ENCODE measurements at regions not wholly inside any gene's neighbourhood (a gene's known extent, or its start where the extent isn't known, plus 50 kb on each side); places are given as distances from the start of the nearest gene placed in this dataset.

GRCh38 chr2:134078354-134078753, 175.5 kb upstream of the MGAT5 start:
- no peak for DNase-seq (ENCODE audit: low read depth in 2 of 2)

DNA sequence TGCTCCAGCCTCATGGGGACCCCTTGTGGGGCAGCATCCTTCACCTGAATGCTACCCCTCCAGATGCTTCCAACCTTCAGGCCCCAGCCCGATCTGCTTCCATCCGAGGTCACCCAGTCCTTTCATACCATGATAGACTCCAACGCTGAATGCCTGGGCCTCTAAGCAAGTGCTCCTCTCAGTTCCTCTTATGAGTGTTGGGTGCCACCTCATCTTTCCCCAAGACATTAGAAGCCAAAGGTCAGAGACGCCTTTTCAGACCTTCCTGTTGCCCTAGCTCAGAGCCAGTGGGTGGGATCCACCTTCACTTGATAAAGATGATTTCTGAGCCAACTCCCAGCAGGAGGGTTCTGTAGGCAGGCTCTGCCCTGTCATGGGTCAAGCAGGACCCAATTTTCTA, 174.5 kb upstream of the MGAT5 start:
- DNase-seq (ENCODE audit: low read depth in 2 of 2) = no peak

DNA sequence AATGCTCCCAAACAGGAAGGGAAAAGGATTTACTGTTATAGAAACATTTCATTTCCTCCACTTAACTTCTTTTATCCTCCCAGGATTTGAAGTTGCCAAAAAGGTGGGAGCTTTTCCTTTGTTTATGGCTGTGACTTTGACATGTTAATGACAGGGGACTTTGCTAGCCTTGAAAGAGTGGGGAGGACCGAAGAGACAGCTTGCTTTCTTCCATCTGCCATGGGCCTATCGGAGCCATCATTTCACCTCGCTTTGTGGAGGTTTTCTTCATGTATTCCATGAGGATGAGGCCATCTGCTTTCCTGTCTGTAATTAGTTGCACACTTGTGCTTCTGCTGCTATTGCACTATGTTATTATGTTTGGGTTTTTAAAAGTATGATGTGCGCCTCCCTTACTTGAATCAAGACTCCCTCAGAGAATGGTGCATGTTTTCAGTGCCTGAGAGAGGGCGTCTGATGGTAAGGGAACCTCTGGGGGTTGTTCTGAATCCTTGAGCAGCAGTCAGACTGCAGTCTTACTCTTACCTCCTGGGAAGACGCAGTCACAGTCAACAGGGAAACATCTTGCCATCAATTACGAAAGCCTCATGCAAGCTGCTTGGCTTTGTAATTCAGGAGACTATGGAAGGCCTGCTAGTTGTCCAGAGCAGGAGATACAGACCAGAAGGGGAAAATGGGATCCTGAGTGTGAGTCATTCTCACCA, 173.3 kb upstream of the MGAT5 start:
- DNase-seq (ENCODE audit: low read depth in 2 of 2) = no peak

DNA sequence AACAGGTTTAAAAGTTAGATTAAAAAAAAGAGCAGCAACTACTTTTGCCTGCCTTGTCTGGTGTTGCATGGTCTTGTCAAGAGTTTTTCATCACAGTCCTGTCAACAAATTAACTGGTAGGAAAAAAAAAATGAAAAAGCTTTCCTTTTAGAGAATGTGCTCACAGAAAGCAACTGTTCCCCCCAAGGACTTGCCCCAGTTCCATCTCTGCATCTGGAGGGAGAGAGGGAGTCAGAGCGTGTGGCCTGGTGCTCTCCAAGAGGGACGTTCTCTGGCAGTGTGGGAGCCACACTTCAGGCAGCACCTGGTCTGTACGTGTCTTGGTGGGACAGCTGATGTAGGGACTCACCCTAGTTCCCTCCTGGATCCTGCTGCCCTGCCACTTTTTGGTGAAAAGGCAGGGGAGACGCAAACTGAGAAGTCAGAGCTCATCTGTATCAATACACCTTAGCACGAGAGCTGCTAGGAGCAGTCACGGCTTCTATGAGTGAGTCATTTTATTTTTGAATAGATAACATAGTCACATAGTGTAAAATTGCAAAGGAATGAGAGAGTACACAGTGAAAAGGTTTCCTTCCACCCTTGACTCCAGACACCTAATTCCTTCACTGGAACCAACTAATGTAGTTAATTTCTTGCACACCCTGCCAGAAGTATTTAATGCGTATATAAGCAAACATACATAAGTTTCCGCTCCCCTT, 172.5 kb upstream of the MGAT5 start:
- no peak for DNase-seq (ENCODE audit: low read depth in 2 of 2)

DNA sequence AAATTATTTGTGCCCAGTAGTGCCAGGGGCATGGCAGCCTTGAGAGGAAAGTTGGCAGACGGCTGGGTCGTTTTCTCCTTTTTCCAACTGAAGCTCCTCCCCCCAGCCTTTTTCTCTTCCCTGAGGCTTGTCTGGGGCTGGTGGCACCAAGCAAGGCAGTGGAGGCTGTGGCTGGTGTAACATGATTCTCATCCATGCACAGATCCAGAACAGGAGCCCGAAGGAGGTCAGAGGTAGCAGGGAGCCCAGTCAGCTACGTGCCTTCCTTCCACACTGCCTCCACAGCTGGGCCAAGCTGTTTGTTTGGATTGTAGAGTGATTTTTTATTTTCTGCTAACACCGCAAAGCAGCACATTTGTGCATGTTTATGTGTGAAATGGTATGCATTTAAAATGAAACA, 170.3 kb upstream of the MGAT5 start:
- no peak for DNase-seq (ENCODE audit: low read depth in 2 of 2)

- DNase-seq (ENCODE audit: low read depth in 2 of 2) = no peak
Observed at GRCh38 chr2:134086594-134087219, 167.2 kb upstream of the MGAT5 start.

GRCh38 chr2:134087371-134087921, 166.4 kb upstream of the MGAT5 start:
- no peak for DNase-seq (ENCODE audit: low read depth in 2 of 2)

DNA sequence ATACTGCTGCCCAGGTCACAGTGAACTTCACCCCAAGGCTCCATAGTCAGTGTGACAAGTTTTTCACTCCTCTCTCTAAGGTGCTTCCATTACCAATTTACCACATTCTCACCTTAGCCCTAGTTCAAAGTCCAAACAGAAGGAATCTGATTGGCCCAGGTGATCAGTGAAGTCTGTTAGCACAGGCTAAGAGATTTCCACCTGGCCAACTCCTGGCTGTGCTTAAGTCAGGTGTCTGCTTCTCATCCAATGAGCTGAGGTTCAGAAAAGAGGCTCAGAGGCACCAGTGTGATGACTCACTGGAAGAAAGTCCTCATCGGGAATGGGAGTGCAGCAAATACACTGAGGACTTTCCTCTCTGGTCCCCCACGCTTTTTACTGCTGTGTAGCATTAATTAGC, 164.4 kb upstream of the MGAT5 start:
- DNase-seq (ENCODE audit: low read depth in 2 of 2) = no peak

DNA sequence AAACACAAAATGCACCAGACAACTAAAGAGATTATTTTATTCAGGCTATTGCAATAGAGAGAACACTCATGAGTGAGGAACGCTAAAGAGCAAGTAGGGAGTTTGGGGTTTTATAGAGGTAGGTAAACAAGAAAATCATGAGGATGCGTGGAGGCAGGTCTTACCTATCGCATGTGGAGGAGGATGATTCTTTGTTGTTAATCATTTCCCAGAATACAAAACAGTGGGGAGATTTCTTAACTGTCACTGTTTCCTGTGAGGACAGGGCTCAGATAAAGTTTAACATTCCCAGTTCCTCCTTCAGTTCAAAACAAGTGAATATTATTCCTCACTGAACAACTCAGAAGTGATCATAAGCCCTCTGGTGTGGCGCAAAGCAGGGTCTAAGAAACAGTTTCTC, 156.1 kb upstream of the MGAT5 start:
- no peak for DNase-seq (ENCODE audit: low read depth in 2 of 2)

GRCh38 chr2:134098321-134098720, 155.6 kb upstream of the MGAT5 start:
- no peak for DNase-seq (ENCODE audit: low read depth in 2 of 2)

- DNase-seq (ENCODE audit: low read depth in 2 of 2) = no peak
Observed at GRCh38 chr2:134099273-134099672, 154.6 kb upstream of the MGAT5 start.

DNA sequence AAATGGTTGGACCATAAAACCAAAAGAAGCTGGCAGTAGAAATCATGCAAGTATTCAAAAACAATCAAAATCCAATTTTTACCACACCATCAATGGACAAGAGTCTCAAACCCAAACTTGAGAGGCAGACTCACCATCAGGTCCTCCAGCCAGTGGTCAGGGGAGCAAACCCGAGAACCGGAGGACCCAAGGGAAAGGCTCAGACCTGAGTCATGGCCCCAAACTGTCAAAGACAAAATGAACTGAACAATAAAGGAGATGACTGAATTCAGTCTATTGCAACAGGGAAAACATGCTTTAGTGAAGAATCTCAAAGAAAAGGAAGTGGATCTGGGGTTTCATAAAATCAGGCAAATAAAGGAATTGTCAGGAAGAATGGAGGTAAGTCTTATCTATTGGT, 150.7 kb upstream of the MGAT5 start:
- no peak for DNase-seq (ENCODE audit: low read depth in 2 of 2)

- DNase-seq (ENCODE audit: low read depth in 2 of 2) = peak in 1 of 2 donors; percentile 10
Observed at GRCh38 chr2:134104754-134105153, 149.1 kb upstream of the MGAT5 start.

DNA sequence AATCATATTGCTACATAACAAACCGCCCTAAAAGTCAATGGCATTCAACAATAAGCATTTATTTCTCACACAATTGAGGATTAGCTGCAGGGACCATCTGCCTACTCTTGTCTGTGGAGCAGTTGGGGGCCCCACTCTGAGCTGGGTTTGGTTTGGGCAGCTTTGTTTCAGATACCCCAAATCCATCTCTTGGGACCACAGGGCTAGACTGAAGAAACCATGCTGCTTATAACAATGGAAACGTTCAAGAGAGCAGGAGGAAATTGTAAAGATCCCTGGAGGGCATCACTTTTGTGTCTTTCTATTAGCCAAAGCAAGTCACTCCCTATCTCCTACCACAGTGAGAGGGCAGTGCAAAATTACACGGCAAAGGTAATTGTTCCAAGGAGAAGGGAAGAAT, 146.5 kb upstream of the MGAT5 start:
- no peak for DNase-seq (ENCODE audit: low read depth in 2 of 2)

DNA sequence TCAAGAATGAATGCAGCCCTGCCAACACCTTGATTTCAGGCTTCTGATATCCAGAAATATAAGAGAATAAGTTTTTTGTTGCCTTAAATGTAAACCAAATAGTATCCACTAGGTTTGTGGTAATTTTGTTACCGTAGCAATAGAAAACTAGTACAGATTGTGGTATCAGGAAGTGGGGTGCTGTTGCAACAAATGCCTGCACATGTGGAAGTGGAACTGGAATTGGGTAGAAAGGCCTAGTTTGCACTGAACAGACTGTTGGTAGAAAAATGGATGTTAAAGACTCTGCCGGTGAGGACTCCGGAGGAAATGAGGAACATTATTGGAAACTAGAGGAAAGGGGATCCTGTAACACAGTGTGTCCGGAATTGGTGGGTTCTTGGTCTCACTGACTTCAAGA, 145.8 kb upstream of the MGAT5 start:
- DNase-seq (ENCODE audit: low read depth in 2 of 2) = no peak

DNA sequence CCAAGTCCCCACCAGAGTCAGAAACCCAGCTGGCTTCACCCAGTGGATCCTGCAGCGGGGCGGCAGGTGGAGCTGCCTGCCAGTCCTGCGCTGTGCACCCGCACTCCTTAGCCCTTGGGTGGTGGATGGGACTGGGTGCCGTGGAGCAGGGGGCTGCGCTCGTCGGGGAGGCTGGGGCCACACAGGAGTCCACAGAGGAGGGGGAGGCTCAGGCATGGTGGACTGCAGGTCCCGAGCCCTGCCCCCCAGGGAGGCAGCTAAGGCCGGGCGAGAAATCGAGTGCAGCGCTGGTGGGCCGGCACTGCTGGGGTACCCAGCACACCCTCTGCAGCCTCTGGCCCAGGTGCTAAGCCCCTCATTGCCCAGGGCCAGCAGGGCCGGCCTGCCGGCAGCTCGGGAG, 144.6 kb upstream of the MGAT5 start:
- no peak for DNase-seq (ENCODE audit: low read depth in 2 of 2)

- no peak for DNase-seq (ENCODE audit: low read depth in 2 of 2)
Observed at GRCh38 chr2:134109725-134110124, 144.1 kb upstream of the MGAT5 start.

DNA sequence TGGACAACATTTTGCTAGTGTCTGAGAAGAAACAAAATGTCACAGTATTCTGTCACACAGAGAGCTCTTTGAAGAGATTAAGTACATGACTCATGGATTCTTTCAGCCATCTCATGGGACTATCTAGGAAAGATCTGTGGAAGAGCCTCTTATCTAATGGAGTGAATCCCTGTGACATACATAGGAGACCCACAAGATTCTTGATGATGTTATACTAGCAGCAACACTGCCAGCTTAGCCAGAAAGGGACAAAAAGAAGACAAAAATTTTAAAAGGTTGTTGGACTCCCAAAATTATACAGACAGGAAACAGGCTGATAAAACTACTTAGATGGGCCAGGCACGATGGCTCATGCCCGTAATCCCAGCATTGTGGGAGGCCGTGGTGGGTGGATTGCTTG, 143.3 kb upstream of the MGAT5 start:
- DNase-seq (ENCODE audit: low read depth in 2 of 2) = no peak

- no peak for DNase-seq (ENCODE audit: low read depth in 2 of 2)
Observed at GRCh38 chr2:134117676-134118075, 136.2 kb upstream of the MGAT5 start.

DNA sequence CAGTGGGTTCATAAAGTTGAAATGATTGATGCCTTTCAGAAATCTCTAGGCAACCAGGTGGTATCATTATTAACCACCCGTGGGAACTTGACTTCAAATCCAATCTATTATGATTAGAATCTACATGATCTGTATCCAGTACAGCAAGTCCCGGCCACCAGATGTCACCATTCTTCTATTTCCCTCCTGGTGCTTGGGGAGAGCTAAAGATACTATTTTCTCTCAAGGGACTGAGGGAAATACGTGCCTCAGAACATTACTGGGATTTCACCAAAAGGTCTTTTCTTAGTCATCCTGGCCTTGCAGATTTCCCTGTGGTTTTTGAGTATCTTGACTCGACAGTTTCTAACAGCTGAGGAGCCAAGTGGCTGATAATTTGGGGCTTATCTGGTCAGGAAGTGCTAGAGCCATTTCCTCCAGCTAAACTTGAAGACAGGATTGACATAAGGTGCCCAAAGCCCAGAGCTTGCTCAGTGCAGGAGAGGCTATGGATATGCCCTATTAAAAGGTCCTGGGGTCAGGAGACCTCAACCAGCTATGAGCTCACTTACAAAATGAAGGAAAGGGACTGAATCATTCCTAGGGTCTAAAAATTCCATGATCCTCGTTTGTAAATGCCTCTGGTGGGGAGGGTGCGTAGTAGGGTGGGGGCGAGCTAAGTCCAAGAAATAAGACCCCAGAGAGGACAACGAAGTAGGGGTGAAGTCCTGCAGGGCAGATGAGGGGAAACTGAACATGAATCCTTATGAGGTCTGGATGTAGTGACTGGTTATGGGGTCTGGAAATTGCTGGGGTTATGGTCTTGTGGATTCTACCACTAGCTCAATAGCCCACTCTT, 135.4 kb upstream of the MGAT5 start:
- DNase-seq (ENCODE audit: low read depth in 2 of 2) = peak; percentile 70 to 73

DNA sequence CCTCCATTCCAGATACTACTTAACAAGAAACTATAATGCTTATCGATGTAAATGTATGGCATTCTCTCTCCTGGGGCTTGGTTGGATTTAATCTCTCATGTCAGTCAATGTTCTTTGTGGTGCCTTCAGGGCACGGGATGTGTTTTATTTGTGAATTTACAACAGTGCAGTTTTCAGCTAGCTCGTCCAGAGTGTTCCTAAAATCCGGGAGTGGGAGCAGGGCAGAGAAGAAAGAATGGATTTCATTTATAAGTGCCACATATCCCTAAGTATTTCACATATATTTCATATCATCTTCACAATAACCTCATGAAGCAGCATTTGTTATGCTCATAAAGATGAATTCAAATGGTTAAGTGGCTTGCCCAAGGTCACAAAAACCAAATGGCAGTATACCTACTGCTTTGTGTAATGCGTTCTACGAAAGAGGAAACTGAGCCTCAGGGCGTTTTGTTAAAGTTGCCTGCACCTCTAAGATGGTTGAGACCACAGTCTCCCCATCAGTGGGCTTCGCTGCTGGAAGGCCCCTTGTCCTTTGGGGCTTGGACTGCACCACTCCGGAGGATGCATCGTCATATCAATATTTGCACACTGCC, 134.7 kb upstream of the MGAT5 start:
- DNase-seq (ENCODE audit: low read depth in 2 of 2) = no peak

Measured in activated CD4-positive, alpha-beta T cell treated with anti-CD3 and anti-CD28 coated beads for 24 hours (primary cell).